ENCODE measurements at regions not wholly inside any gene's neighbourhood (a gene's known extent, or its start where the extent isn't known, plus 50 kb on each side); places are given as distances from the start of the nearest gene placed in this dataset.

DNA sequence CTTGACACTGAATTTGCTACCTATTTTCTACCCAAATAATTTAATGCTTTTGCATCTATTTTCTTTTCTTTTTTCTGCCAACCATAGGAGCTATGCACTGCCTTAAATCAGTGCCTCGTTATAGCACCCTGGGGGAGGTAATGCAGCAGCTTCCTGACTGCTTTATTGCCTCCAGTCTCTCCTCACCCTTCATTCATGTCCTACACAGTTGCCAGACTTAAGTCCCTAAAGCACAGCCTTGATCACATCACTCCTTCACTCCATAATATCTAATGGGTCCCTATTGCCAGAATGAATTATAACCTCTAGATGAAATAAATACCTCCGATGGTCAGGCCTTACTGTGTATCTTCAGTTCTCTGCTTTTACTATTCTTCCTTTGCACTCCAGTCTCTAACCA lies 211.2 kb upstream of the GLRA1 start:
- ATAC-seq, result no peak
- intact Hi-C loops (cut with DNase I; ENCODE audit: low total_unique reads), result loop anchor here (5.0 kb wide), 1 partner anchor 309 kb away; no protein-coding TSS in a partner anchor
- H3K4me3 ChIP-seq, result no peak overlapping the region
- H3K9me3 ChIP-seq, result no peaks in the 10 kb centered on the region
- TF ChIP-seq, protein P1, sequence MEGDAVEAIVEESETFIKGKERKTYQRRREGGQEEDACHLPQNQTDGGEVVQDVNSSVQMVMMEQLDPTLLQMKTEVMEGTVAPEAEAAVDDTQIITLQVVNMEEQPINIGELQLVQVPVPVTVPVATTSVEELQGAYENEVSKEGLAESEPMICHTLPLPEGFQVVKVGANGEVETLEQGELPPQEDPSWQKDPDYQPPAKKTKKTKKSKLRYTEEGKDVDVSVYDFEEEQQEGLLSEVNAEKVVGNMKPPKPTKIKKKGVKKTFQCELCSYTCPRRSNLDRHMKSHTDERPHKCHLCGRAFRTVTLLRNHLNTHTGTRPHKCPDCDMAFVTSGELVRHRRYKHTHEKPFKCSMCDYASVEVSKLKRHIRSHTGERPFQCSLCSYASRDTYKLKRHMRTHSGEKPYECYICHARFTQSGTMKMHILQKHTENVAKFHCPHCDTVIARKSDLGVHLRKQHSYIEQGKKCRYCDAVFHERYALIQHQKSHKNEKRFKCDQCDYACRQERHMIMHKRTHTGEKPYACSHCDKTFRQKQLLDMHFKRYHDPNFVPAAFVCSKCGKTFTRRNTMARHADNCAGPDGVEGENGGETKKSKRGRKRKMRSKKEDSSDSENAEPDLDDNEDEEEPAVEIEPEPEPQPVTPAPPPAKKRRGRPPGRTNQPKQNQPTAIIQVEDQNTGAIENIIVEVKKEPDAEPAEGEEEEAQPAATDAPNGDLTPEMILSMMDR (IDR thresholded peaks at IDR 0.05 in 4 of 5, conservative IDR thresholded peaks at IDR 0.05 in 1 of 5), result no peak
- no peak for TF ChIP-seq POLR2A (IDR thresholded peaks at IDR 0.05)
- H3K27ac ChIP-seq, result no peak overlapping the region
- peaks cover 0 to 4% of the 10 kb centered on the region in 2 donors for H3K4me1 ChIP-seq
- no peaks in the 10 kb centered on the region for H3K36me3 ChIP-seq
- H3K27me3 ChIP-seq, result no peaks in the 10 kb centered on the region
- in situ Hi-C loops (cut with MboI; ENCODE audit: low sequenced_read_pairs in 4 of 4), result loop anchor here in 1 of 4 donors (10.0 kb wide), 1 partner anchor 311 kb away; no protein-coding TSS in a partner anchor
- DNase-seq, result no peak

DNA sequence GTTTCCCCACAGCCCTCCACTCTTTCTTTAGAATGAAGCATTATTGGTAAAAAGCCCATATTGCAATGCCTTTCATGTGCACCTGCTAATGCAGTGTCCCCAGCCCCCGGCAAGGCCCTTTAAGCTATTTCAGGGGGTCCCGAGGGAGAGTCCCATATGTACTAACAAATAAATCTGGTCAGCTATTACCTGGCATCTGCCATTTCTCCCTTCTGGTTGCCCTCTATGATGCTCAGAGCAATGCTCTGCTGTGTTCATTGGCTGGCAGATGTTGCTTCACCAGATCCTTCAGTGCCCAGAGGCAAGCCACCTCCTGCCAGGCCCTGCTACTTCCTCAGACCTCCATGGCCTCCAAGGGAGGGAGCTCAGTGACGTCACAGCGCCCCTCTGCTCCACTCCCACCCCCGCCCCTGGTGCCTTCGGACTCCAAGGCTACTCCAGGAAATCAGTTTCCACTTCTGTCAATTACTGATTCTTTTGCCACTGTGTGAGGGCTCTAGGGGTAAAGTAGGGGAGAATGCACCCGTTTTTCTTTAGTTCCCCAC lies 201.1 kb upstream of the GLRA1 start:
- Histone ChIP-seq H3K36me3 (no peaks in the 10 kb centered on the region), H3K27ac (no peak overlapping the region), H3K9me3 (no peaks in the 10 kb centered on the region), H3K27me3 (no peaks in the 10 kb centered on the region), H3K4me1 (no peaks in the 10 kb centered on the region), H3K4me3 (no peak overlapping the region)
- in situ Hi-C loops (cut with MboI; ENCODE audit: low sequenced_read_pairs in 4 of 4) (no loop called here), intact Hi-C loops (cut with DNase I; ENCODE audit: low total_unique reads) (no loop called here)
- ATAC-seq, result no peak
- DNase-seq, result no peak
- TF ChIP-seq, protein P1 (IDR thresholded peaks at IDR 0.05 in 4 of 5, conservative IDR thresholded peaks at IDR 0.05 in 1 of 5), result no peak
- TF ChIP-seq POLR2A (IDR thresholded peaks at IDR 0.05), result no peak

DNA sequence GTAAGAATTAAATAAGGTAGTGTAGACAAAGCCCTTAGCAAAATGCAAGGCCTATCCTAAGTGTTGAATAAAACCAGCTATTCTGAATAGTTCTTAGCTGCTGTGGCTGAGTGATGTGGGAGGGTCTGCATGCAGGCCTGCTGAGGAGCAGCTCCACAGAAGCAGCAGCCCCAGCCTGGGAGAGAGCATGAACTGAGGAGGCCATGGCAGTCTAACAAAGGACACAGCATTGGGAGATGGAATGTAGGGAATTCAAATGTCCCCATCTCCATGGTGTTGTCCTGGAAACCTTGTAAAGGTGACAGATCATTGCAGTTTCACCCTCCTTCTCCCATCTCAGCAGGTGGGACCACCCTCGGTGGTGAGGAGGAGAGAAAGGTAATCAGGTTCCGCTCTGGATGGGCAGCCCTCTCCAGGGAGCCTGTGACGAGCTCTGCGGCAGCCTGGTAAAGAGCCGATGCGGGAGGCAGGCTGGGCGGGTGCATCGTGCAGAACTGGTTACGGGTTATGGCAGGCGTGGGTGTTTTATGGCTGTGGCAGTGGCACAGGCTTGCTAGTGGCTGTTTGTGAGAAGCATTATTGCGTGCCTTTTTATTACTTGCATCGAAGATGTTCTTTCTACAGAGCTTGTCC lies 199.9 kb upstream of the GLRA1 start:
- in situ Hi-C loops (cut with MboI; ENCODE audit: low sequenced_read_pairs in 4 of 4), result no loop called here
- intact Hi-C loops (cut with DNase I; ENCODE audit: low total_unique reads), result no loop called here
- TF ChIP-seq, protein P1 (IDR thresholded peaks at IDR 0.05 in 4 of 5, conservative IDR thresholded peaks at IDR 0.05 in 1 of 5), result no peak
- no peak for TF ChIP-seq POLR2A (IDR thresholded peaks at IDR 0.05)
- ATAC-seq (no peak), DNase-seq (no peak)
- H3K27me3 ChIP-seq, result no peaks in the 10 kb centered on the region
- H3K4me1 ChIP-seq, result no peaks in the 10 kb centered on the region
- H3K36me3 ChIP-seq, result no peaks in the 10 kb centered on the region
- H3K9me3 ChIP-seq, result no peaks in the 10 kb centered on the region
- H3K27ac ChIP-seq, result no peak overlapping the region
- H3K4me3 ChIP-seq, result no peak overlapping the region

DNA sequence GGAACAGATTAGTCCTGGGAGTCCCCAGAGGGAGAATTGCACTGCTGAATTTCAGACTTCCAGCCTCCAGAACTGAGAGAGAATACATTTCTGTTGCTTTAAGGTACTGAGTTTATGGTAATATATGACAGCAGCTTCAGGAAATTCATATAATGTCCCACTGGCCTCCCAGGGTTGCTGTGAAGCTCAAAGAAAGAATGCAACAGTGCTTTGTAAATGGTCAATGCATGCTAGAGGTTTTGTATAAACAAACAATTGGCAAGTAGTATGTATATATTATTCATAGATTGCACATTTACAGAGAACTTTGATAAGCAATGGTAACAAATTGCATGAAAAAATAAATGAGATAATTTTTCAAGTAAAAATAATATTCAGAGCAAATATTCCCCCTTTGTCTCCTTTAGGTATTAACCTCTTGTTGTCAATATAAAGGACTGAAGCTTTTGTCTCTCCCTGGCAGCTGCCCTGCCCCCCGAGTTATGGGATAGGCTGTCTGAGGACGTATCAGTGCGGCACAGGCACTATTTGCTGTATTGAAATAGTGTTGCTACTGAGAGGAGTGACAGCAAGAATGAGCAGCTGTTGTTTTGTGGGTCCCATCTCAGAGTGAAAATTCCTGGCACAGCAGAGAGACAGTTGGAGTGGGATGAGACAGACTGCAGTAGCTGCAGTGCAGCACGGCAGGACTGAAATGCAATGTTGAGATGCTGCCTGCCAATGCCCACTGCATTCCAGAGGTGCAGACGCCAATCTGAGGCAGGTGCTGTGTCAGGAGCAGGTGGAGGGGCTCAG lies 194.2 kb upstream of the GLRA1 start:
- Histone ChIP-seq H3K4me3 (no peak overlapping the region), H3K4me1 (no peaks in the 10 kb centered on the region), H3K27me3 (no peaks in the 10 kb centered on the region), H3K27ac (no peak overlapping the region), H3K36me3 (no peaks in the 10 kb centered on the region), H3K9me3 (no peaks in the 10 kb centered on the region)
- no peak for TF ChIP-seq POLR2A (IDR thresholded peaks at IDR 0.05)
- TF ChIP-seq, protein P1 (IDR thresholded peaks at IDR 0.05 in 4 of 5, conservative IDR thresholded peaks at IDR 0.05 in 1 of 5), result no peak
- no peak for DNase-seq
- in situ Hi-C loops (cut with MboI; ENCODE audit: low sequenced_read_pairs in 4 of 4), result no loop called here
- ATAC-seq, result no peak
- intact Hi-C loops (cut with DNase I; ENCODE audit: low total_unique reads), result no loop called here
